Activated naive CD8-positive, alpha-beta T cell (primary cell): ENCODE measurements at regions not wholly inside any gene's neighbourhood (a gene's known extent, or its start where the extent isn't known, plus 50 kb on each side); places are given as distances from the start of the nearest gene placed in this dataset.

Experiments used
- H3K27ac Mint-ChIP-seq: one replicate; pipeline ENCODE4 v1.8.0; 2021; ENCODE audit warnings: mixed read lengths
- H3K27me3 Mint-ChIP-seq: one replicate; pipeline ENCODE4 v1.8.0; 2021; ENCODE audit warnings: mixed read lengths
- H3K36me3 Mint-ChIP-seq: one replicate; pipeline ENCODE4 v1.8.0; 2021; ENCODE audit warnings: mixed read lengths
- H3K4me1 Mint-ChIP-seq: one replicate; pipeline ENCODE4 v1.8.0; 2021; ENCODE audit warnings: low read depth, mixed read lengths
- H3K4me3 Mint-ChIP-seq: one replicate; pipeline ENCODE4 v1.8.0; 2021; ENCODE audit warnings: mild to moderate bottlenecking, mixed read lengths
- H3K9me3 Mint-ChIP-seq: one replicate; pipeline ENCODE4 v1.8.0; 2021; ENCODE audit warnings: low read depth, mixed read lengths

GRCh38 chr2:443741-444140 lies 155.8 kb upstream of the ALKAL2 start:
- H3K27ac Mint-ChIP-seq = no peak overlapping the region
- no peaks in the 10 kb centered on the region for H3K27me3 Mint-ChIP-seq
- H3K36me3 Mint-ChIP-seq = no peaks in the 10 kb centered on the region
- H3K4me3 Mint-ChIP-seq = no peak overlapping the region
- no peaks in the 10 kb centered on the region for H3K9me3 Mint-ChIP-seq
- peaks cover 6% of the 10 kb centered on the region for H3K4me1 Mint-ChIP-seq

- Mint-ChIP-seq H3K27me3 (no peaks in the 10 kb centered on the region), H3K9me3 (no peaks in the 10 kb centered on the region), H3K4me3 (no peak overlapping the region), H3K36me3 (no peaks in the 10 kb centered on the region), H3K4me1 (peaks cover 10% of the 10 kb centered on the region), H3K27ac (no peak overlapping the region)
Measured at GRCh38 chr2:443216-443615, 155.3 kb upstream of the ALKAL2 start.

- no peaks in the 10 kb centered on the region for H3K36me3 Mint-ChIP-seq
Measured at GRCh38 chr2:441258-442022, 153.5 kb upstream of the ALKAL2 start.

GRCh38 chr2:440403-440740 lies 152.5 kb upstream of the ALKAL2 start:
- no peak overlapping the region for H3K4me3 Mint-ChIP-seq
- no peaks in the 10 kb centered on the region for H3K27me3 Mint-ChIP-seq
- H3K9me3 Mint-ChIP-seq = no peaks in the 10 kb centered on the region
- H3K36me3 Mint-ChIP-seq = no peaks in the 10 kb centered on the region
- H3K27ac Mint-ChIP-seq = no peak overlapping the region
- peaks cover 22% of the 10 kb centered on the region for H3K4me1 Mint-ChIP-seq

More at GRCh38 chr2:441258-442022, 153.5 kb upstream of the ALKAL2 start:
- H3K4me1 Mint-ChIP-seq = peaks cover 22% of the 10 kb centered on the region
- H3K9me3 Mint-ChIP-seq = no peaks in the 10 kb centered on the region
- H3K4me3 Mint-ChIP-seq = no peak overlapping the region
- no peak overlapping the region for H3K27ac Mint-ChIP-seq
- no peaks in the 10 kb centered on the region for H3K27me3 Mint-ChIP-seq

GRCh38 chr2:439556-440402 lies 151.9 kb upstream of the ALKAL2 start:
- Mint-ChIP-seq H3K27ac (no peak overlapping the region), H3K9me3 (no peaks in the 10 kb centered on the region), H3K4me1 (peaks cover 18% of the 10 kb centered on the region)

GRCh38 chr2:439077-439476 lies 151.2 kb upstream of the ALKAL2 start:
- H3K9me3 Mint-ChIP-seq = no peaks in the 10 kb centered on the region
- H3K4me1 Mint-ChIP-seq = peaks cover 18% of the 10 kb centered on the region
- no peaks in the 10 kb centered on the region for H3K27me3 Mint-ChIP-seq
- H3K36me3 Mint-ChIP-seq = no peaks in the 10 kb centered on the region
- H3K27ac Mint-ChIP-seq = no peak overlapping the region
- H3K4me3 Mint-ChIP-seq = no peak overlapping the region

More at GRCh38 chr2:439556-440402, 151.9 kb upstream of the ALKAL2 start:
- Mint-ChIP-seq H3K4me3 (no peak overlapping the region), H3K36me3 (no peaks in the 10 kb centered on the region), H3K27me3 (no peaks in the 10 kb centered on the region)

- Mint-ChIP-seq H3K36me3 (no peaks in the 10 kb centered on the region), H3K27me3 (no peaks in the 10 kb centered on the region), H3K4me3 (peak overlapping the region; percentile 72), H3K4me1 (peaks cover 18% of the 10 kb centered on the region), H3K27ac (peak overlapping the region; percentile 61), H3K9me3 (no peaks in the 10 kb centered on the region)
Measured at GRCh38 chr2:437756-438393, 150.0 kb upstream of the ALKAL2 start.

GRCh38 chr2:437180-437579 lies 149.3 kb upstream of the ALKAL2 start:
- no peaks in the 10 kb centered on the region for H3K9me3 Mint-ChIP-seq
- H3K4me3 Mint-ChIP-seq = peak overlapping the region; percentile 72
- H3K27ac Mint-ChIP-seq = no peak overlapping the region
- no peaks in the 10 kb centered on the region for H3K27me3 Mint-ChIP-seq
- H3K4me1 Mint-ChIP-seq = peaks cover 18% of the 10 kb centered on the region
- H3K36me3 Mint-ChIP-seq = no peaks in the 10 kb centered on the region

GRCh38 chr2:436205-436604 lies 148.3 kb upstream of the ALKAL2 start:
- H3K4me3 Mint-ChIP-seq = no peak overlapping the region
- peaks cover 18% of the 10 kb centered on the region for H3K4me1 Mint-ChIP-seq
- H3K27ac Mint-ChIP-seq = no peak overlapping the region
- no peaks in the 10 kb centered on the region for H3K27me3 Mint-ChIP-seq
- no peaks in the 10 kb centered on the region for H3K36me3 Mint-ChIP-seq
- no peaks in the 10 kb centered on the region for H3K9me3 Mint-ChIP-seq

GRCh38 chr2:434625-435024 lies 146.7 kb upstream of the ALKAL2 start:
- Mint-ChIP-seq H3K4me1 (peaks cover 32% of the 10 kb centered on the region), H3K27ac (no peak overlapping the region), H3K36me3 (no peaks in the 10 kb centered on the region), H3K4me3 (no peak overlapping the region), H3K27me3 (no peaks in the 10 kb centered on the region), H3K9me3 (no peaks in the 10 kb centered on the region)

- Mint-ChIP-seq H3K36me3 (no peaks in the 10 kb centered on the region), H3K4me1 (peaks cover 34% of the 10 kb centered on the region), H3K27ac (no peak overlapping the region), H3K27me3 (no peaks in the 10 kb centered on the region), H3K4me3 (no peak overlapping the region), H3K9me3 (no peaks in the 10 kb centered on the region)
Measured at GRCh38 chr2:433216-433615, 145.3 kb upstream of the ALKAL2 start.

GRCh38 chr2:430291-431040 lies 142.6 kb upstream of the ALKAL2 start:
- H3K4me1 Mint-ChIP-seq = peaks cover 22% of the 10 kb centered on the region
- H3K27ac Mint-ChIP-seq = peak overlapping the region; percentile 88
- H3K36me3 Mint-ChIP-seq = no peaks in the 10 kb centered on the region
- no peaks in the 10 kb centered on the region for H3K27me3 Mint-ChIP-seq
- no peaks in the 10 kb centered on the region for H3K9me3 Mint-ChIP-seq
- H3K4me3 Mint-ChIP-seq = peak overlapping the region; percentile 88

GRCh38 chr2:429575-430254 lies 141.8 kb upstream of the ALKAL2 start:
- Mint-ChIP-seq H3K27ac (peak overlapping the region; percentile 88), H3K27me3 (peaks cover 1% of the 10 kb centered on the region), H3K4me3 (peak overlapping the region; percentile 88), H3K4me1 (peaks cover 22% of the 10 kb centered on the region), H3K9me3 (no peaks in the 10 kb centered on the region), H3K36me3 (no peaks in the 10 kb centered on the region)

GRCh38 chr2:429142-429541 lies 141.3 kb upstream of the ALKAL2 start:
- Mint-ChIP-seq H3K27me3 (peaks cover 1% of the 10 kb centered on the region), H3K4me1 (peaks cover 22% of the 10 kb centered on the region), H3K4me3 (peak overlapping the region; percentile 88), H3K27ac (no peak overlapping the region), H3K36me3 (no peaks in the 10 kb centered on the region), H3K9me3 (no peaks in the 10 kb centered on the region)
